Skeletal muscle satellite cell (primary cell): ENCODE measurements at regions not wholly inside any gene's neighbourhood (a gene's known extent, or its start where the extent isn't known, plus 50 kb on each side); places are given as distances from the start of the nearest gene placed in this dataset.
"Not testable (repeated sequence)": the region's sequence is repeated elsewhere in the genome, so short reads cannot be mapped to it uniquely, and the experiment has no call there.

ENCODE experiments used
- H3K27me3 ChIP-seq: 2 replicates; pipeline ENCODE4 v1.7.0; 2013; ENCODE audit warnings: low read length; ENCODE audit not compliant: control insufficient read depth, insufficient read depth
- H3K36me3 ChIP-seq: 2 replicates; pipeline ENCODE4 v1.7.0; 2013; ENCODE audit warnings: mild to moderate bottlenecking, control low read depth, low read length; ENCODE audit not compliant: insufficient read depth
- H3K4me1 ChIP-seq: 2 replicates; pipeline ENCODE4 v1.7.0; 2013; ENCODE audit warnings: low read length; ENCODE audit not compliant: control insufficient read depth, insufficient read depth
- H3K4me2 ChIP-seq: 2 replicates; pipeline ENCODE4 v1.7.0; 2013; ENCODE audit warnings: mild to moderate bottlenecking, low read length
- H3K4me3 ChIP-seq: 2 replicates; pipeline ENCODE4 v1.7.0; 2013; ENCODE audit warnings: low read length
- H3K9ac ChIP-seq: 2 replicates; pipeline ENCODE4 v1.7.0; 2013; ENCODE audit warnings: mild to moderate bottlenecking, low read depth, low read length, moderate library complexity
- H3K9me3 ChIP-seq: replicated peaks from 2 replicates; pipeline ENCODE4 v1.7.0; 2013; ENCODE audit warnings: mild to moderate bottlenecking, control low read depth, low read length

DNA sequence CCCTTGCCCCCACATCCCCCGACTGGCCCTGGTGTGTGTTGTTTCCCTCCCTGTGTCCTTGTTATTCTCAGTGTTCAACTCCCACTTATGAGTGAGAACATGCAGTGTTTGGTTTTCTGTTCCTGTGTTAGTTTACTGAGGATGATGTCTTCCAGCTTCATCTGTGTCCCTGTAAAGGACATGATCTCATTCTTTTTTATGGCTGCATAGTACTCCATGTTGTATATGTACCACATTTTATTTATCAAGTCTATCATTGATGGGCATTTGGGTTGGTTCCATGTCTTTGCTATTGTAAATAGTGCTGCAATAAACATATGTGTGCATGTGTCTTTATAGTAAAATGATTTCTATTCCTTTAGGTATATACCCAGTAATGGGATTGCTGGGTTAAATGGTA, 147.2 kb downstream of the CYB561 start:
- not testable (repeated sequence) for H3K4me2 ChIP-seq, H3K27me3 ChIP-seq, H3K9me3 ChIP-seq, H3K9ac ChIP-seq, H3K4me3 ChIP-seq
- Histone ChIP-seq H3K4me1 (peaks cover 18% of the 10 kb centered on the region), H3K36me3 (peaks cover 17% of the 10 kb centered on the region)

DNA sequence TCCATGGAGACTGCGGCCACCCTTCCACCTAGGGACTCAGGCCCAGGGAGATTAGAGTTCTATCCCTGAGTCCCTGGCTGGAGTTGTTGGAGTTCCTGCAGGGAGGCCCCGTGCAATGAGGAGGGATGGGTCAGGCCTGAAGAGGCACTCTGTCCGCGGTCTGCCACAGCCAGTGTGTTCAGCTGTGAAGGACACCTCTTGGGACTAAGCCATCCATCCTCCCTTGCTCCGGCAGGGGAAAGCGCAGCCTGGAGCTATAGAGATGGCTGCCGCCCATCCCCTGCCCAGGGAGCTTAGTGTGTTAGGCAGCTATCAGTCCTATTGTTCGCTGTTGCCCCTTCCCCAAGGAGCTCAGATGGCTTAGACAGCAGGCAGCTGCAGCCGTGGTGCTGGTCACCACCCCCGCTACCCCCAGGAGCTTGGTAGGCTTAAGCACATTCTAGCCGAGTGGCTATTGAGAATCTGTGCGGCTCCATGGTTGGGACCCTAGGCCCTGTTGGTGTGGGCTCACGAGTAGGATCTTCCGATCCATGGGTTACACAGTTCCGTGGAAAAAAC, 141.3 kb downstream of the CYB561 start:
- no peak overlapping the region for H3K4me2 ChIP-seq
- H3K9me3 ChIP-seq: no peaks in the 10 kb centered on the region
- H3K27me3 ChIP-seq: no peaks in the 10 kb centered on the region
- H3K9ac ChIP-seq: no peak overlapping the region
- no peak overlapping the region for H3K4me3 ChIP-seq
- peaks cover 4% of the 10 kb centered on the region for H3K36me3 ChIP-seq
- H3K4me1 ChIP-seq: peaks cover 10% of the 10 kb centered on the region

DNA sequence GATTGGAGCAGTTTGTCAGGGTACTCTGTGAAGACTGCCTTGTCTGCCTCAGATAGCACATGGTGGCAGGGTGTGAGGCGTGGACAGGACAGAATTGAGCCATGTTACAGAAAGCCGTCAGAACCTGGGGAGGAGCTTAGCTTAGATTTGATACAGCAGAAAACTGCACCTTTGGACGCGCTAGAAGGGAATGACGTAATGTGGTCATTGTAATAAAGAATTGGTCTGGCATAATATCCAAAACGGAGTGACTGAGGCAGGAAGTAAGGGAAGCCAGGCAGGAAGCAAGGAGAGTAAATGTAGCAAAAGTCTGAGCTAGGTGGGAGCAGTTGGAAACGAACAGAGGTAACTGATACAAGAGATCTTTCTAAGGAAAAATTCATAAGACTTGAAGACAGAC, 140.2 kb downstream of the CYB561 start:
- H3K4me1 ChIP-seq: peaks cover 10% of the 10 kb centered on the region
- peaks cover 4% of the 10 kb centered on the region for H3K36me3 ChIP-seq
- no peak overlapping the region for H3K4me2 ChIP-seq
- H3K4me3 ChIP-seq: no peak overlapping the region
- no peaks in the 10 kb centered on the region for H3K27me3 ChIP-seq
- H3K9me3 ChIP-seq: no peaks in the 10 kb centered on the region
- no peak overlapping the region for H3K9ac ChIP-seq

- Histone ChIP-seq H3K4me3 (no peak overlapping the region), H3K4me2 (no peak overlapping the region), H3K36me3 (peaks cover 4% of the 10 kb centered on the region), H3K4me1 (peaks cover 10% of the 10 kb centered on the region), H3K27me3 (no peaks in the 10 kb centered on the region), H3K9me3 (no peaks in the 10 kb centered on the region), H3K9ac (no peak overlapping the region)
Observed at GRCh38 chr17:63306855-63307254, 139.3 kb downstream of the CYB561 start.

DNA sequence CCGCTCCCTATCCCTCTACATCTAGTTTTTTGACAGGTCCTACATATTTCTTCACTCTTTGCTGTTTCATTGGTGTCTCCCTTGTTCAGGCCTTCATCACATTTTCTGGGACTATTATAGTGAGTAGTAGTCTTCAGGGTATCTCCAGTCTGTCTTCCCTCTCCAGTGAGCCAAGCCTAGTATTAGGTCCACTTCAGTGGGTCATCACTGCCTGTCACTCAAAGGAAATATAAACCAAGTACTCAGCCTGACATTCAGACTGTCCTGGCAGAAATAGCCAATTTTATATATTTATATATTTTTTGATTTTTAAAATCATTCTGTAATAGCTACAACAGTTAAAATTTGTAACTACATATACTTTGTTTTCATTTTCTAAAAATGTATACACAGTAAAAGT, 137.8 kb downstream of the CYB561 start:
- H3K9me3 ChIP-seq: no peaks in the 10 kb centered on the region
- H3K4me2 ChIP-seq: no peak overlapping the region
- peaks cover 10% of the 10 kb centered on the region for H3K4me1 ChIP-seq
- H3K36me3 ChIP-seq: peaks cover 4% of the 10 kb centered on the region
- H3K9ac ChIP-seq: no peak overlapping the region
- no peaks in the 10 kb centered on the region for H3K27me3 ChIP-seq
- H3K4me3 ChIP-seq: no peak overlapping the region

DNA sequence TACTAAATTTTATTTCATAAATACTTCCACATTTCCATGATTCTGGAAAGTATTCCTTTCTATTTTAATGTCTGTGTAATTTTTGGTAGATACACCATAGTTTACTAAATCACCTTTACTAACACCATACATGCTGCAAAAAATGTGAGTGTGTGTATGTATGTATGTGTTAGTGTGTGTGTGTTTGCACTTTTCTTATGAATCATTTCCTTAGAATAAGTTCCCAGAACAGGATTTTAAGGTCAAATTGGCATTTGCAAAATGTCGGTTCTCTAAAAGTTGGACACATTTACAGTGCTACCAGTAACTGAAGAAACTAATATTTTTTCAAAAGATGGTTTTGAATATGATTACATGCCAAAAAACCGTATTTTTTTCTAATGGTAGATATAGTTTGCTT, 137.1 kb downstream of the CYB561 start:
- H3K36me3 ChIP-seq: peaks cover 4% of the 10 kb centered on the region
- H3K4me1 ChIP-seq: peaks cover 10% of the 10 kb centered on the region
- peak overlapping the region; percentile 20 for H3K4me2 ChIP-seq
- no peaks in the 10 kb centered on the region for H3K27me3 ChIP-seq
- H3K9me3 ChIP-seq: no peaks in the 10 kb centered on the region
- no peak overlapping the region for H3K4me3 ChIP-seq
- no peak overlapping the region for H3K9ac ChIP-seq

- H3K9ac ChIP-seq: no peak overlapping the region
Observed at GRCh38 chr17:63311416-63311937, 134.6 kb downstream of the CYB561 start.

DNA sequence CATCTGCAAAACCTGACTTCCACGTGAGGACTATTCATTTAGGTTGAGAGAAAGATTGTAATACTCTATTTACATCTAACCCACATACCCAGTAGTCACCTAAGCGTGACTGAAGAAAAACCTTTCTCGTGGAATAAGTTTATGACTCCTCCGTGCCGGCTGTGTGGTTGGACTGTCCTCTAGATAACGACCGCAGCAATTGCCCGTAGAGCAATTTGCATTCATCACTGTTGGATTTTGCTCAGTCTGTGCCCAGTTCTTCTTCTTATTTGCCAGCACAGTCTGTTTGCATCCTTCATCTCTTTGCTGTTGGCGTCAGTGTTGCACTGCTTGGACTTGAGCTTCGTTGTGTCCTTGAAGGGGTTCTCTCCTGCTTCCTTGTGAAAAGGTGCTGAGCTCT, 131.3 kb downstream of the CYB561 start:
- H3K4me1 ChIP-seq: no peaks in the 10 kb centered on the region
- H3K4me2 ChIP-seq: no peak overlapping the region
- H3K4me3 ChIP-seq: no peak overlapping the region
- H3K9me3 ChIP-seq: no peaks in the 10 kb centered on the region
- H3K36me3 ChIP-seq: peaks cover 43% of the 10 kb centered on the region
- H3K9ac ChIP-seq: no peak overlapping the region
- H3K27me3 ChIP-seq: no peaks in the 10 kb centered on the region

More at GRCh38 chr17:63311416-63311937, 134.6 kb downstream of the CYB561 start:
- H3K4me1 ChIP-seq: peaks cover 10% of the 10 kb centered on the region
- H3K9me3 ChIP-seq: no peaks in the 10 kb centered on the region
- no peak overlapping the region for H3K4me2 ChIP-seq
- no peaks in the 10 kb centered on the region for H3K27me3 ChIP-seq
- H3K36me3 ChIP-seq: peaks cover 22% of the 10 kb centered on the region
- H3K4me3 ChIP-seq: no peak overlapping the region

DNA sequence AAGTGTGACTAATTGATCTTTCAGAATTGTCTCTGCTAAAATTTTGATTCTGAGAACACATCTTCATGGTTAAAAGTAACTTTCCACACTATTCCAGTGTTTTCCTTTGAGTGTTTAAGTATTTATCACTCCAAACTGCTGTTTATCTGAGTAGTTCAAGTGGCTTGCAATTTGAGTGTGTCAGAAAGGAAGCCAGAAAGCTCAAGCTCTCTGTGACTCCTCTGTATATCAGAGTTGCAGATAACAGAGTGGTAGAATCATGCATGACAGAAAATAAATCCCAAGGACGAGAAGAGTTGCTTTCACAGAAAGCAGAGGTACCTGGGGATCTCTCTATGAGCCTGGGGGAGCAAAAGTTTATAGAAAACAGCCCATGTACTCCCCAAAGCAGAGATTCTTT, 130.0 kb downstream of the CYB561 start:
- no peaks in the 10 kb centered on the region for H3K4me1 ChIP-seq
- H3K4me2 ChIP-seq: no peak overlapping the region
- no peaks in the 10 kb centered on the region for H3K27me3 ChIP-seq
- H3K9me3 ChIP-seq: no peaks in the 10 kb centered on the region
- no peak overlapping the region for H3K9ac ChIP-seq
- peaks cover 53% of the 10 kb centered on the region for H3K36me3 ChIP-seq
- H3K4me3 ChIP-seq: no peak overlapping the region

GRCh38 chr17:63317166-63317840, 128.8 kb downstream of the CYB561 start:
- Histone ChIP-seq H3K27me3 (no peaks in the 10 kb centered on the region), H3K9ac (no peak overlapping the region), H3K4me2 (no peak overlapping the region), H3K4me3 (no peak overlapping the region), H3K4me1 (no peaks in the 10 kb centered on the region), H3K9me3 (no peaks in the 10 kb centered on the region), H3K36me3 (peaks cover 58% of the 10 kb centered on the region)

DNA sequence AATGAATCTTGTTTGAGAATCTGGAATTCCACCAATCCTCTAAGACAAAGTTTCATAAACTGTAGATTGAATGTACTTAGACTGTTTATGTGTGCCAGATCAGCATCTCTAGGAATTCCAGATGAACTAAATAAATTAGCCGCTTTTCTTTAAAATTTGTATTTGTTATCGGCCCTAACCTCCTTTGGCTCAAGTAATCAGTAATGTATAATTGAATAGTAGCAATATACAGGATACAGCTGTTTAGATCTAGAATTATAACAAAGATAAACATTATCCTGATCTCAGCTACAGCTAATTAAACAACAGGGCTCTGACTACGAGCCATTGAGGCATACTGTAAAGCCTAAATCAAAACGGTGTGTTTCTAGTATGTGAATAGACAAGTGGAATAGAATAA, 120.3 kb downstream of the CYB561 start:
- Histone ChIP-seq H3K36me3 (peaks cover 32% of the 10 kb centered on the region), H3K4me3 (no peak overlapping the region), H3K27me3 (no peaks in the 10 kb centered on the region), H3K4me1 (no peaks in the 10 kb centered on the region), H3K9me3 (no peaks in the 10 kb centered on the region), H3K9ac (no peak overlapping the region), H3K4me2 (no peak overlapping the region)

DNA sequence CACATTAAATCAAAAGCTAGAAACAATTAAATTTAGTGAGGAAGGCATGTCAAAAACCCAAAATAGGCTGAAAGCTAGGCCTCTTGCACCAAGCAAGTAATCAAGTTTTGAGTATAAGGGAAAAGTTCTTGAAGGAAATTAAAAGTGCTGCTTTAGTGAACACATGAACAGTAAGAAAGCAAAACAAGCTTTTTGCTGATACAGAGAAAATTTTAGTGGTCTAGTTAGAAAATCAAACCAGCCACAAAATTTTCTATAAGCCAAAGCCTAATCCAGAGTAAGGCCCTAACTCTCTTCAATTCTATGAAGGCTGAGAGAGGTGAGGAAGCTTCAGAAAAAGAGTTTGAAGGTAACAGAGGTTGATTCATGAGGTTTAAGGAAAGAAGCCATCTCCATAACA, 116.2 kb downstream of the CYB561 start:
- Histone ChIP-seq H3K36me3 (peaks cover 33% of the 10 kb centered on the region), H3K9me3 (no peaks in the 10 kb centered on the region), H3K27me3 (no peaks in the 10 kb centered on the region), H3K4me2 (no peak overlapping the region), H3K9ac (no peak overlapping the region), H3K4me1 (peaks cover 9% of the 10 kb centered on the region), H3K4me3 (no peak overlapping the region)
